ENCODE measurements at regions not wholly inside any gene's neighbourhood (a gene's known extent, or its start where the extent isn't known, plus 50 kb on each side); places are given as distances from the start of the nearest gene placed in this dataset.
"Not testable (repeated sequence)": the region's sequence is repeated elsewhere in the genome, so short reads cannot be mapped to it uniquely, and the experiment has no call there.

DNA sequence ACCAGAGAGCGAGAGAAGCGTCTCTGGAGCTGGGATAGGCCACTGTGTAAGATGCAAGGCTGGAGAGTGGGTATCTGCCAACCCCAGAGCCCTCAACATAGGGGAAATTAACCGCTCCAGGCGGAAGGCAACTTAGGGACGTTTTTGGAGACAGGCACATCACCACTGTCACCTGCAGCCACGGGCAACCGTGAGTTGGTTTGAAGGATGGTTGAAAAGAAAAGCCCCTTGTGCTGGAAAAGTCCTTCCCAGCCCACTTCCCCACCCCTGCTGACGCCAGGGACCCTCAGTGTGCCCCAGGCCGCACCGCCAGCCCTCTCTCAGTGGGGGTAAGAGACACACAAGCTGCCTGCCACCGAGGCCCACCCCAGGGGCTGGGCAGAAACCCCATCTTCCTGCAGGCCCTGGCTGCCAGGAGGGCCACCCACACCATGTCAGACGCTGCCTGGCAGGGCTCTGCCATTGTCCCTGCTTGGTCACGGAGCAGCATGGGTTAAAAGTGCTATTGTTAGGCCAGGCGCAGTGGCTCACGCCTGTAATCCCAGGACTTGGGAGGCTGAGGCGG, 139.4 kb downstream of the NPIPB11 start:
- H3K4me3 Mint-ChIP-seq; intact Hi-C loops (cut with micrococcal nuclease); DNase-seq (ENCODE audit: low spot score); H3K27ac Mint-ChIP-seq; H3K4me1 Mint-ChIP-seq (ENCODE audit: low read depth); H3K27me3 Mint-ChIP-seq (ENCODE audit: insufficient read depth); H3K9me3 Mint-ChIP-seq; H3K36me3 Mint-ChIP-seq (ENCODE audit: low read depth): not testable (repeated sequence)

DNA sequence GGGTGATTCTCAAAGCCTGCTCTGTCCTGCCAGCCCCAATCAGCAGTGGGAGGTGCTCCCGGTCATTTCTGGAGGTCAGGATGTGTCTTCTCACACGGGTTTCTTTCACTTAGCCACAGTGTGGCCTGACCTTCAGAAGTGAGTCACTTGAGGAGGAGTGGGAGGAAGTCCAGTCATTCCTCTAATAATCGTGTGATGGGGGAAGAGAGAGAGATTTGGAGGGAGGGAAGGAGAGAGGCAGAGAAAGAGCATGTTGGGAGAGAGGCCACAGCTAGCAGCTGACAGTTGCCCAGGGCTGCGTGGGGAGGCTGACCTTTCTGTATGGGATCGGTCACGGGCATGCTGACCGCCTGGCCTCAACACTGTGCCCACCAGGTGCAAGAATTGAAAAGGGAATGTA, 139.9 kb downstream of the NPIPB11 start:
- intact Hi-C loops (cut with micrococcal nuclease); H3K9me3 Mint-ChIP-seq; H3K27me3 Mint-ChIP-seq (ENCODE audit: insufficient read depth); H3K27ac Mint-ChIP-seq; H3K36me3 Mint-ChIP-seq (ENCODE audit: low read depth); H3K4me3 Mint-ChIP-seq; H3K4me1 Mint-ChIP-seq (ENCODE audit: low read depth); DNase-seq (ENCODE audit: low spot score): not testable (repeated sequence)

GRCh38 chr16:29265255-29265853, 141.2 kb downstream of the NPIPB11 start:
- H3K36me3 Mint-ChIP-seq (ENCODE audit: low read depth); DNase-seq (ENCODE audit: low spot score); intact Hi-C loops (cut with micrococcal nuclease); H3K27ac Mint-ChIP-seq; H3K4me1 Mint-ChIP-seq (ENCODE audit: low read depth); H3K4me3 Mint-ChIP-seq; H3K9me3 Mint-ChIP-seq; H3K27me3 Mint-ChIP-seq (ENCODE audit: insufficient read depth): not testable (repeated sequence)

DNA sequence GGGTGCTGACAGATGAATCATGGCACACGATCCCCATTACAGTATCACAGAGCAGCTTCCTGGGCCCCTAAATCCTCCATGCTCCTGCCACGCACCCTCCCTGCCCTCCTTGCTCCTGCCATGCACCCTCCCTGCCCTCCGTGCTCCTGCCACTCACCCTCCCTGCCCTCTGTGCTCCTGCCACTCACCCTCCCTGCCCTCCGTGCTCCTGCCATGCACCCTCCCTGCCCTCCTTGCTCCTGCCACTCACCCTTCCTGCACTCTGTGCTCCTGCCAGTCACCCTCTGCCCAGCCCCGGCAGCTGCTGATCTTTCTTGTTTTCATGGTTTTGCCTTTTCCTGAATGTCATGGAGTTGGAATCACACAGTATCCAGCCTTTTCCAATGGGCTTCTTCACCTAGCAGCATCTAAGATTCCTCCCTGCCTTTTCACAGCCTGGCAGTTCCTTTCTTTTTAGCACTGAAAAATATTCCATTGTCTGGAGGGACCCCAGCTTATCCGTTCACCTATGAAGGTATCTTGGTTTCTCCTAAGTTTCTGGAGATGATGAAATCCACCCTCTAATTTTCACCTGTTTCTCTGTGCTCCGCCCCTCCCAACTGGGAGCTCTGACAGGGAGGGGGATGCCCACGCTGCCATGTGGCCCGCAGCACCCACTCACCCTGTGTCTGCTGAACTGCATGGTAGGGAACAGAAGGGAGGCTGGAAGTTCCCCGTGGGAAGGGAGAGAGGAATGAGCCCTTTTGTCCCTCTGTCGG, 142.3 kb downstream of the NPIPB11 start:
- H3K27ac Mint-ChIP-seq; H3K4me1 Mint-ChIP-seq (ENCODE audit: low read depth); H3K9me3 Mint-ChIP-seq; intact Hi-C loops (cut with micrococcal nuclease); H3K36me3 Mint-ChIP-seq (ENCODE audit: low read depth); H3K27me3 Mint-ChIP-seq (ENCODE audit: insufficient read depth); H3K4me3 Mint-ChIP-seq; DNase-seq (ENCODE audit: low spot score): not testable (repeated sequence)

DNA sequence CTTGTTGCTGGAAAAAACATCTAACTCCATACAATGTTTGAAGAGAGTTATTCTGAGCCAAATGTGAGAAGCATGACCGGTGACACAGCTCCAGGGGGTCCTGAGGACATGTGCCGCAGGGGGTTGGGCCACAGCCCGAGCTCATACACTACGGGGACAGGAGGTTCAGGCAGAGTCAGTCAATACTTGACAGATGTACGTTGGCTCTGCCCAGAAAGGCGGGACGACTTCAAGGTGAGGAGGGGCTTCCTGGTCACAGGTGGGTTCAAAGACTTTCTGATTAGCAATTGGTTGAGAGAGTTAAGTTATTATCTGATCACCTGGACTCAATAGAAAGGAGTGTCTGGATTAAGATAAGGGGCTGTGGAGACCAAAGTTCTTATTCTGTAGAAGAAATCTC, 143.8 kb downstream of the NPIPB11 start:
- H3K27me3 Mint-ChIP-seq (ENCODE audit: insufficient read depth); DNase-seq (ENCODE audit: low spot score); H3K27ac Mint-ChIP-seq; intact Hi-C loops (cut with micrococcal nuclease); H3K4me3 Mint-ChIP-seq; H3K4me1 Mint-ChIP-seq (ENCODE audit: low read depth); H3K36me3 Mint-ChIP-seq (ENCODE audit: low read depth); H3K9me3 Mint-ChIP-seq: not testable (repeated sequence)

GRCh38 chr16:29261427-29262248, 144.9 kb downstream of the NPIPB11 start:
- H3K27me3 Mint-ChIP-seq (ENCODE audit: insufficient read depth); H3K4me1 Mint-ChIP-seq (ENCODE audit: low read depth); intact Hi-C loops (cut with micrococcal nuclease); H3K27ac Mint-ChIP-seq; H3K9me3 Mint-ChIP-seq; H3K4me3 Mint-ChIP-seq; DNase-seq (ENCODE audit: low spot score); H3K36me3 Mint-ChIP-seq (ENCODE audit: low read depth): not testable (repeated sequence)

DNA sequence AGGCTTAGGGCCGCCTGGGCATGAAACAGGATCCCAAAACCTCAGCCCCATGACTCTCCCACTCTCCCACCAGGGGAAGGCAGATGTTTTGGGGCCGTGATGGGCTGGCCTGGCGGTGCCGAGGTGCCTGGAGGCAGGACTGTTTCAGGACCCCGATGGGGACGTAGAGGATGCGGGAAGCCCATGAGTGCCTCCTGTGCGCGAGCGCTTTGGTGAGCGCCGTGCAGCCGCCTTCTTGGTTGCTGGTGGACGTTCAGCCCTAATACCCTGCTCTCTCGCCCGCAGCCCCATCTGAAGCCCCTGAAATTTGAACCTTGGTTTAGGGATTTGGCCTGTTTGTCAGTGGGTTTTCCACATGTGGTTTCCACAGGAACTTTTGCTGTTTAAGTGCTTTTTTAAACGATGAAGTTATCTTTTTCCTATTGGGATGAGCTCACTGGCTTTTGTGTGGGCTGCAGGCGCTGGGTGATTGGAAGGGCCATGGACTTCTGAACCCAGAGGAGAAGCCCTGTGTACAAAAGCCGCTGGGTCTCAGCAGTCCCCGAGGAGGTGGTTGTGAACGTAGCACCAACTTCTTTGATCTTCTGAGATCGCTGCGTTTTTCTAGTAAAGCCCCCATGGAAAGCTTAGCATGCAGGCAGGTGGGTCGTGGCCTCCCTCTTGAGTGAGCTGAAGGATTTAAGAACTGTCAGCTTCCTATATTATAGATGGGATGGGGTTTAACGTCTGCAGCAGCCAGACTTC, 145.7 kb downstream of the NPIPB11 start:
- H3K27ac Mint-ChIP-seq; H3K27me3 Mint-ChIP-seq (ENCODE audit: insufficient read depth); H3K36me3 Mint-ChIP-seq (ENCODE audit: low read depth); DNase-seq (ENCODE audit: low spot score); H3K9me3 Mint-ChIP-seq; intact Hi-C loops (cut with micrococcal nuclease); H3K4me1 Mint-ChIP-seq (ENCODE audit: low read depth); H3K4me3 Mint-ChIP-seq: not testable (repeated sequence)

DNA sequence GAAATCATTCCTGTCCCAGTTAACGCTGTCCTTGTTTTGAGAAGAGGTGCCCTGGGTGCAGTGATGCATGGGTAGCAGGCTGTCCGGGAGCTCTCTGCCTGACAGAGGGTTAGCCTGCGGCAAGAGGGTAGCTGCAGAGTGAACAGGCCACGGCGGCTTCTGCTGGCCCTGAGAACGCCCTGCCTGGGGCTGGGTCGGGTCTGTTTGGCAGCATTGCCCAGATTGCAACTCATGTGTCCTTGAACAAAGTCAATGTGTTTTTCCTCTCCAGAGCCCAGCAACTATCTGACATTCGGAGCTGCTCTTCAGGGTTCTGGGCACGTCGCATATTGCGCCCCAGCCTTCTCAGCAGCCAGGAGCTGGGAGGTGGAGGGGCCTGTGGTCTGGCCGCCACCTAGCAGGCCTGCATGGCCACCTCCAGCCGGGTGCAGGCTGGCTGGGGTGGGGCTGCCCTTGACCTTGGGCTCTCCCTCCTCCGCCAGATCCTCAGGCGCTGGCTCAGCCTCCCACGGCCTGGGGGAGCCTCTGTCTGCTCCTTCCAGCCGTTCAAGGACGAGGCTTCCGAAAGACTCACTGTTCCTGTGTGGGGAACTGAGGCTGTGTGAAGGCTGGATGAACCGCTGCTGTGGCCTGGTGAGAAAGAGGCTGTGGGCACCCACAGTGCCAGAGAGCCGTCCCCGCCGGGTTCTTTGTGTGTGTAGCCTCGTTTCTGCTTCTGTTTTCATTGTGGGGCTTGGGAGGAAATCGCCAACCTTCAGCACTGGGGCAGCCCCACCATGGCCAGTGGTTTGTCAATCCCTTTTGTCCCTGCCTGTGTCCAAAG, 146.7 kb downstream of the NPIPB11 start:
- H3K9me3 Mint-ChIP-seq; H3K36me3 Mint-ChIP-seq (ENCODE audit: low read depth); intact Hi-C loops (cut with micrococcal nuclease); H3K27me3 Mint-ChIP-seq (ENCODE audit: insufficient read depth); H3K4me3 Mint-ChIP-seq; DNase-seq (ENCODE audit: low spot score); H3K4me1 Mint-ChIP-seq (ENCODE audit: low read depth); H3K27ac Mint-ChIP-seq: not testable (repeated sequence)

GRCh38 chr16:29258946-29259634, 147.4 kb downstream of the NPIPB11 start:
- H3K36me3 Mint-ChIP-seq (ENCODE audit: low read depth); H3K27me3 Mint-ChIP-seq (ENCODE audit: insufficient read depth); DNase-seq (ENCODE audit: low spot score); intact Hi-C loops (cut with micrococcal nuclease); H3K27ac Mint-ChIP-seq; H3K9me3 Mint-ChIP-seq; H3K4me1 Mint-ChIP-seq (ENCODE audit: low read depth); H3K4me3 Mint-ChIP-seq: not testable (repeated sequence)

GRCh38 chr16:29257419-29258336, 148.8 kb downstream of the NPIPB11 start:
- H3K4me3 Mint-ChIP-seq; H3K4me1 Mint-ChIP-seq (ENCODE audit: low read depth); H3K27me3 Mint-ChIP-seq (ENCODE audit: insufficient read depth); H3K9me3 Mint-ChIP-seq; H3K36me3 Mint-ChIP-seq (ENCODE audit: low read depth); intact Hi-C loops (cut with micrococcal nuclease); H3K27ac Mint-ChIP-seq; DNase-seq (ENCODE audit: low spot score): not testable (repeated sequence)

GRCh38 chr16:29256501-29256981, 150.0 kb downstream of the NPIPB11 start:
- no peaks in the 10 kb centered on the region for H3K4me1 Mint-ChIP-seq (ENCODE audit: low read depth)
- no peaks in the 10 kb centered on the region for H3K27me3 Mint-ChIP-seq (ENCODE audit: insufficient read depth)
- H3K9me3 Mint-ChIP-seq = no peaks in the 10 kb centered on the region
- H3K4me3 Mint-ChIP-seq = no peak overlapping the region
- intact Hi-C loops (cut with micrococcal nuclease) = no loop called here
- DNase-seq (ENCODE audit: low spot score) = no peak
- no peak overlapping the region for H3K27ac Mint-ChIP-seq
- no peaks in the 10 kb centered on the region for H3K36me3 Mint-ChIP-seq (ENCODE audit: low read depth)
